ENCODE measurements at regions not wholly inside any gene's neighbourhood (a gene's known extent, or its start where the extent isn't known, plus 50 kb on each side); places are given as distances from the start of the nearest gene placed in this dataset.

DNA sequence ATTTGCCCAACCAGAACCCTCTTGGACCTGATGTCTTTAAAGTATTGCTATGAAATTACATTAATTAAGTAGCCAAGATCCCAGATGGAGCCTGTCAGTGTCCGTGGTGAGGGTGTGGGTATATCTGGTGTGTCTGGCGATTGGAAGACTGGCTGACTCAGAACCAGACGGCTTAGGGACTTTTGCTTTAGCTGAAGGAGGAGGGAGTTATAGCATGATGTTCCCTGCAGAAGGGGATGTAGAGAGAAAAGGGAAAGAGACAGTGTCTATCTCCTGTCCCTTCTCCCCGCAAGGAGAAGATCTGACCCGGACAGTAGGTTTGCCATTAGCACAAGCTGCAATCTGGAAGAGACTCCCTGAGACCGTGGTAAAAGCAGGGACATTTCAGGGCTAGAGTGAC lies 60.6 kb downstream of the POU3F3 start:
- BruUV-seq (replicated peaks), result no TSS peak
- dilution Hi-C loops (cut with HindIII; ENCODE audit: low sequenced_read_pairs, unreplicated experiment) (no loop called here), intact Hi-C loops (cut with micrococcal nuclease) (no loop called here), in situ Hi-C loops (cut with MboI; ENCODE audit: low sequenced_read_pairs) (no loop called here)
- ChIA-PET CTCF (no interaction called here), POLR2A (ENCODE audit: unreplicated experiment) (no interaction called here)
- Histone ChIP-seq H3K14ac (replicated peaks; ENCODE audit: low read depth, low read length) (no peak overlapping the region), H2AK9ac (replicated peaks; ENCODE audit: low read depth, low read length, poor library complexity) (no peak overlapping the region), H4K8ac (ENCODE audit: low read depth in 2 of 2, low read length in 2 of 2) (no peak overlapping the region), H3K36me3 (ENCODE audit: control insufficient read depth, insufficient read depth, low read length) (no peaks in the 10 kb centered on the region), H3K4me3 (ENCODE audit: insufficient read depth, low read depth, low read length) (no peak overlapping the region), H3K23ac (ENCODE audit: low read depth, low read length) (no peak overlapping the region), H4K91ac (ENCODE audit: insufficient read depth, low read depth, low read length) (no peak overlapping the region), H3K9me1 (ENCODE audit: insufficient read depth, low read length) (no peaks in the 10 kb centered on the region), H4K20me1 (ENCODE audit: insufficient read depth, low read length) (no peaks in the 10 kb centered on the region), H2AK5ac (ENCODE audit: low read depth, low read length) (no peak overlapping the region), H2AFZ (replicated peaks; ENCODE audit: low read length, poor library complexity) (no peak overlapping the region), H3K27me3 (ENCODE audit: control insufficient read depth, insufficient read depth, low read length) (no peaks in the 10 kb centered on the region), H3K18ac (ENCODE audit: low read depth, low read length) (no peak overlapping the region), H3K56ac (ENCODE audit: extremely low read depth, insufficient read depth, low read length) (no peak overlapping the region), H3K4me1 (ENCODE audit: control insufficient read depth, insufficient read depth, low read length) (no peaks in the 10 kb centered on the region), H3K79me1 (ENCODE audit: low read depth in 1 of 2, low read length in 2 of 2) (no peaks in the 10 kb centered on the region), H2BK15ac (ENCODE audit: low read depth, low read length) (no peak overlapping the region), H3K9ac (ENCODE audit: low read depth, low read length) (no peak overlapping the region), H3K27ac (ENCODE audit: insufficient read depth, low read length) (no peak overlapping the region), H2BK120ac (ENCODE audit: low read depth, low read length) (no peak overlapping the region), H3K4me2 (ENCODE audit: low read depth, low read length) (no peak overlapping the region), H2BK20ac (ENCODE audit: low read depth, low read length) (no peak overlapping the region), H2BK5ac (ENCODE audit: low read depth, low read length, poor library complexity, severe bottlenecking) (no peak overlapping the region), H3K9me3 (ENCODE audit: control insufficient read depth, insufficient read depth, low read length) (no peaks in the 10 kb centered on the region), H3K4ac (ENCODE audit: low read depth, low read length) (no peak overlapping the region), H4K5ac (ENCODE audit: low read depth, low read length) (no peak overlapping the region)
- no peak for TF ChIP-seq USF2 (IDR thresholded peaks at IDR 0.05; ENCODE audit: low read depth, low read length)
- TF ChIP-seq MAFK (IDR thresholded peaks at IDR 0.05; ENCODE audit: low read depth, low read length), result no peak
- TF ChIP-seq RCOR1 (IDR thresholded peaks at IDR 0.05; ENCODE audit: insufficient replicate concordance, low read length), result no peak
- TF ChIP-seq CTCF (conservative IDR thresholded peaks at IDR 0.05; ENCODE audit: low read depth, low read length), result no peak
- no peak for TF ChIP-seq BHLHE40 (IDR thresholded peaks at IDR 0.05; ENCODE audit: low read depth, low read length)
- no peak for TF ChIP-seq FOS (IDR thresholded peaks at IDR 0.05; ENCODE audit: low read depth, low read length)
- no peak for TF ChIP-seq RAD21 (IDR thresholded peaks at IDR 0.05; ENCODE audit: low read length)
- no peak for TF ChIP-seq CEBPB (IDR thresholded peaks at IDR 0.05; ENCODE audit: low read depth, low read length)
- no peak for TF ChIP-seq NFE2L2 (IDR thresholded peaks at IDR 0.05; ENCODE audit: low read depth, low read length)
- no peak for TF ChIP-seq MAZ (IDR thresholded peaks at IDR 0.05; ENCODE audit: borderline replicate concordance, low read depth, low read length)
- TF ChIP-seq POLR2A (IDR thresholded peaks at IDR 0.05; ENCODE audit: low read depth, low read length), result no peak
- TF ChIP-seq MXI1 (IDR thresholded peaks at IDR 0.05; ENCODE audit: borderline replicate concordance, low read depth, low read length), result no peak
- no peak for TF ChIP-seq CHD1 (IDR thresholded peaks at IDR 0.05; ENCODE audit: low read depth, low read length)
- no peak for TF ChIP-seq SMC3 (IDR thresholded peaks at IDR 0.05; ENCODE audit: low read depth, low read length)
- 60% methylated on average over 1 of the region's 6 CpGs; no CpG with 5 or more reads in 1 of the 2 experiments for WGBS, 2 experiments (ENCODE audit: extremely low coverage in 2 of 2, insufficient read length in 1 of 2)
- ATAC-seq (ENCODE audit: low read depth), result no peak
- DNase-seq, result no peak
